Liver (tissue), 8 donors: ENCODE measurements at regions not wholly inside any gene's neighbourhood (a gene's known extent, or its start where the extent isn't known, plus 50 kb on each side); places are given as distances from the start of the nearest gene placed in this dataset.

Source experiments
- DNase-seq: peaks from one replicate; pipeline ENCODE4 v3.0.0-alpha.2; 2017; ENCODE audit warnings: low spot score
- H3K27ac ChIP-seq, 2 donors: one replicate each; pipeline ENCODE4 v1.7.0; 2013; ENCODE audit warnings: inconsistent platforms in 2 of 2, low read length in 2 of 2, control low read depth in 1 of 2, low read depth in 1 of 2, mild to moderate bottlenecking in 1 of 2
- H3K27me3 ChIP-seq, 4 donors: one replicate each; pipeline versions ENCODE4 v1.6.1 to v1.7.0; 2013; ENCODE audit warnings: low read length in 3 of 4, inconsistent platforms in 1 of 4, mild to moderate bottlenecking in 1 of 4, moderate library complexity in 1 of 4; ENCODE audit not compliant: control insufficient read depth in 4 of 4, insufficient read depth in 4 of 4
- H3K36me3 ChIP-seq, 4 donors: one replicate each; pipeline versions ENCODE4 v1.6.1 to v1.7.0; 2013; ENCODE audit warnings: low read length in 3 of 4, mild to moderate bottlenecking in 3 of 4, low read depth in 1 of 4, moderate library complexity in 1 of 4; ENCODE audit not compliant: control insufficient read depth in 4 of 4, insufficient read depth in 3 of 4
- H3K4me1 ChIP-seq, 4 donors: one replicate each; pipeline versions ENCODE4 v1.6.1 to v1.7.0; 2013; ENCODE audit warnings: low read length in 3 of 4, mild to moderate bottlenecking in 3 of 4, moderate library complexity in 1 of 4; ENCODE audit not compliant: control insufficient read depth in 4 of 4, insufficient read depth in 4 of 4
- H3K4me3 ChIP-seq, 3 donors: one replicate each; pipeline versions ENCODE4 v1.6.1 to v1.7.0; 2013; ENCODE audit warnings: low read length in 3 of 3, control low read depth in 1 of 3, low read depth in 1 of 3, mild to moderate bottlenecking in 1 of 3
- H3K9ac ChIP-seq, 2 donors: one replicate each; pipeline ENCODE4 v1.7.0; 2013; ENCODE audit warnings: low read length in 2 of 2, mild to moderate bottlenecking in 2 of 2, moderate library complexity in 2 of 2, control low read depth in 1 of 2, low read depth in 1 of 2
- H3K9me3 ChIP-seq, 4 donors: one replicate each; pipeline versions ENCODE4 v1.6.1 to v1.7.0; 2013; ENCODE audit warnings: low read length in 3 of 4; ENCODE audit not compliant: control insufficient read depth in 4 of 4
- EGR1 ChIP-seq, 2 donors: IDR thresholded peaks; 2 replicates each; pipeline ENCODE4 v1.6.1; 2016 to 2018; ENCODE audit warnings: antibody characterized with exemption in 2 of 2, low read depth in 2 of 2
- FOXA1 ChIP-seq: IDR thresholded peaks from 2 replicates; pipeline ENCODE4 v1.6.1; 2016; ENCODE audit warnings: antibody characterized with exemption
- FOXA2 ChIP-seq: IDR thresholded peaks from 2 replicates; pipeline ENCODE4 v1.6.1; 2016; ENCODE audit warnings: antibody characterized with exemption
- GABPA ChIP-seq, 2 donors: IDR thresholded peaks in 1 of 2; conservative IDR thresholded peaks in 1 of 2; 2 replicates each; pipeline ENCODE4 v1.6.1; 2016; ENCODE audit warnings: antibody characterized with exemption in 2 of 2, mild to moderate bottlenecking in 1 of 2, moderate library complexity in 1 of 2
- HNF4A ChIP-seq, 2 donors: conservative IDR thresholded peaks; 2 replicates each; pipeline ENCODE4 v1.6.1; 2016; ENCODE audit warnings: antibody characterized with exemption in 2 of 2, mild to moderate bottlenecking in 2 of 2
- HNF4G ChIP-seq: IDR thresholded peaks from 2 replicates; pipeline ENCODE4 v1.6.1; 2016; ENCODE audit warnings: antibody characterized with exemption
- JUND ChIP-seq, 2 donors: IDR thresholded peaks; 2 replicates each; pipeline ENCODE4 v1.6.1; 2016; ENCODE audit warnings: antibody characterized with exemption in 2 of 2
- NR2F2 ChIP-seq: IDR thresholded peaks from 2 replicates; pipeline ENCODE4 v1.6.1; 2016; ENCODE audit warnings: antibody characterized with exemption
- RAD21 ChIP-seq, 2 donors: IDR thresholded peaks; 2 replicates each; pipeline ENCODE4 v1.6.1; 2016; ENCODE audit warnings: antibody characterized with exemption in 2 of 2, mild to moderate bottlenecking in 2 of 2
- RXRA ChIP-seq, 2 donors: IDR thresholded peaks; 2 replicates each; pipeline ENCODE4 v1.6.1; 2017 to 2018; ENCODE audit warnings: antibody characterized with exemption in 2 of 2, mild to moderate bottlenecking in 1 of 2
- SP1 ChIP-seq: IDR thresholded peaks from 2 replicates; pipeline ENCODE4 v1.6.1; 2018; ENCODE audit warnings: antibody characterized with exemption, mild to moderate bottlenecking
- TAF1 ChIP-seq: conservative IDR thresholded peaks from 2 replicates; pipeline ENCODE4 v1.6.1; 2016; ENCODE audit warnings: antibody characterized with exemption, mild to moderate bottlenecking
- YY1 ChIP-seq: IDR thresholded peaks from 2 replicates; pipeline ENCODE4 v1.6.1; 2016; ENCODE audit warnings: antibody characterized with exemption, mild to moderate bottlenecking
- WGBS: extraction: QIAGEN DNeasy Blood & Tissue Kit; methylation state at CpG from one replicate; pipeline ENCODE4 v1.1.7; 2013; 5-methylcytosine and 5-hydroxymethylcytosine counted together
- TF ChIP-seq, protein P1 (sequence below): IDR thresholded peaks from 2 replicates; pipeline ENCODE4 v1.6.1; 2016; ENCODE audit warnings: antibody characterized with exemption
- TF ChIP-seq, protein P2 (sequence below): IDR thresholded peaks from 2 replicates; pipeline ENCODE4 v1.6.1; 2016; ENCODE audit warnings: antibody characterized with exemption, mild to moderate bottlenecking
- TF ChIP-seq, protein P3 (sequence below): IDR thresholded peaks from 2 replicates; pipeline ENCODE4 v1.6.1; 2016; ENCODE audit warnings: antibody characterized with exemption
- TF ChIP-seq, protein P4 (sequence below): fragments of 150-350 bp; IDR thresholded peaks from 2 replicates; pipeline ENCODE4 v1.5.1; 2017; ENCODE audit warnings: improper control_type of control experiment, low read depth, low read length; ENCODE audit not compliant: missing input control
- TF ChIP-seq, protein P5 (sequence below): IDR thresholded peaks from 2 replicates; pipeline ENCODE4 v1.6.1; 2016; ENCODE audit warnings: antibody characterized with exemption
- donor health status: healthy.
- donor health status: healthy.
- donor health status: healthy.
- donor health status: healthy.
- donor health status: healthy.

DNA sequence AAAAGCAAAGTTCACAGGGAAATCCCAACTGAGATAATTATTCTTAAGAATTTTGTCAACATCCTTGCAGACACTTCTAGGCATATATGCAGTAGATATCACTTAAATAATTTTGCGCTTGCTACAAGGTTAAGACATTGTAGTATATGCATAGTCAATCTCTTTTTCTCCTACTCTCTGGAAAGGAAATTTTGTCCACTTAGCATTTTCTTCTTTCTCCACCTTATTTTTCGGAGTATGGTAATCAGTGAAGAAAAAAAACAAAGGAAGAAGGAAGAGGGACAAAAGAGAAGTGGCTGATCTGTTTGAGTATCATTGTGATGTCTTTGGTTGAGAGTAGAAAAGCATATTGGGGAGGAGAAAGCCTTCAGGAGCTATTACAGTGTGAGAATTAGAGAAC, 104.6 kb downstream of the LACC1 start:
- no peak for TF ChIP-seq JUND (IDR thresholded peaks at IDR 0.05)
- no peak for TF ChIP-seq RXRA (IDR thresholded peaks at IDR 0.05)
- no peak for TF ChIP-seq HNF4G
- no peak for TF ChIP-seq FOXA2
- no peak for TF ChIP-seq GABPA (IDR thresholded peaks at IDR 0.05 in 1 of 2, conservative IDR thresholded peaks at IDR 0.05 in 1 of 2)
- TF ChIP-seq TAF1, result no peak
- TF ChIP-seq, protein P1, sequence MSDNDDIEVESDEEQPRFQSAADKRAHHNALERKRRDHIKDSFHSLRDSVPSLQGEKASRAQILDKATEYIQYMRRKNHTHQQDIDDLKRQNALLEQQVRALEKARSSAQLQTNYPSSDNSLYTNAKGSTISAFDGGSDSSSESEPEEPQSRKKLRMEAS, result no peak
- TF ChIP-seq NR2F2, result no peak
- no peak for TF ChIP-seq HNF4A (conservative IDR thresholded peaks at IDR 0.05)
- TF ChIP-seq, protein P2, sequence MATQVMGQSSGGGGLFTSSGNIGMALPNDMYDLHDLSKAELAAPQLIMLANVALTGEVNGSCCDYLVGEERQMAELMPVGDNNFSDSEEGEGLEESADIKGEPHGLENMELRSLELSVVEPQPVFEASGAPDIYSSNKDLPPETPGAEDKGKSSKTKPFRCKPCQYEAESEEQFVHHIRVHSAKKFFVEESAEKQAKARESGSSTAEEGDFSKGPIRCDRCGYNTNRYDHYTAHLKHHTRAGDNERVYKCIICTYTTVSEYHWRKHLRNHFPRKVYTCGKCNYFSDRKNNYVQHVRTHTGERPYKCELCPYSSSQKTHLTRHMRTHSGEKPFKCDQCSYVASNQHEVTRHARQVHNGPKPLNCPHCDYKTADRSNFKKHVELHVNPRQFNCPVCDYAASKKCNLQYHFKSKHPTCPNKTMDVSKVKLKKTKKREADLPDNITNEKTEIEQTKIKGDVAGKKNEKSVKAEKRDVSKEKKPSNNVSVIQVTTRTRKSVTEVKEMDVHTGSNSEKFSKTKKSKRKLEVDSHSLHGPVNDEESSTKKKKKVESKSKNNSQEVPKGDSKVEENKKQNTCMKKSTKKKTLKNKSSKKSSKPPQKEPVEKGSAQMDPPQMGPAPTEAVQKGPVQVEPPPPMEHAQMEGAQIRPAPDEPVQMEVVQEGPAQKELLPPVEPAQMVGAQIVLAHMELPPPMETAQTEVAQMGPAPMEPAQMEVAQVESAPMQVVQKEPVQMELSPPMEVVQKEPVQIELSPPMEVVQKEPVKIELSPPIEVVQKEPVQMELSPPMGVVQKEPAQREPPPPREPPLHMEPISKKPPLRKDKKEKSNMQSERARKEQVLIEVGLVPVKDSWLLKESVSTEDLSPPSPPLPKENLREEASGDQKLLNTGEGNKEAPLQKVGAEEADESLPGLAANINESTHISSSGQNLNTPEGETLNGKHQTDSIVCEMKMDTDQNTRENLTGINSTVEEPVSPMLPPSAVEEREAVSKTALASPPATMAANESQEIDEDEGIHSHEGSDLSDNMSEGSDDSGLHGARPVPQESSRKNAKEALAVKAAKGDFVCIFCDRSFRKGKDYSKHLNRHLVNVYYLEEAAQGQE, result no peak
- TF ChIP-seq, protein P3, sequence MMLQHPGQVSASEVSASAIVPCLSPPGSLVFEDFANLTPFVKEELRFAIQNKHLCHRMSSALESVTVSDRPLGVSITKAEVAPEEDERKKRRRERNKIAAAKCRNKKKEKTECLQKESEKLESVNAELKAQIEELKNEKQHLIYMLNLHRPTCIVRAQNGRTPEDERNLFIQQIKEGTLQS, result no peak
- no peak for TF ChIP-seq YY1
- TF ChIP-seq, protein P4, sequence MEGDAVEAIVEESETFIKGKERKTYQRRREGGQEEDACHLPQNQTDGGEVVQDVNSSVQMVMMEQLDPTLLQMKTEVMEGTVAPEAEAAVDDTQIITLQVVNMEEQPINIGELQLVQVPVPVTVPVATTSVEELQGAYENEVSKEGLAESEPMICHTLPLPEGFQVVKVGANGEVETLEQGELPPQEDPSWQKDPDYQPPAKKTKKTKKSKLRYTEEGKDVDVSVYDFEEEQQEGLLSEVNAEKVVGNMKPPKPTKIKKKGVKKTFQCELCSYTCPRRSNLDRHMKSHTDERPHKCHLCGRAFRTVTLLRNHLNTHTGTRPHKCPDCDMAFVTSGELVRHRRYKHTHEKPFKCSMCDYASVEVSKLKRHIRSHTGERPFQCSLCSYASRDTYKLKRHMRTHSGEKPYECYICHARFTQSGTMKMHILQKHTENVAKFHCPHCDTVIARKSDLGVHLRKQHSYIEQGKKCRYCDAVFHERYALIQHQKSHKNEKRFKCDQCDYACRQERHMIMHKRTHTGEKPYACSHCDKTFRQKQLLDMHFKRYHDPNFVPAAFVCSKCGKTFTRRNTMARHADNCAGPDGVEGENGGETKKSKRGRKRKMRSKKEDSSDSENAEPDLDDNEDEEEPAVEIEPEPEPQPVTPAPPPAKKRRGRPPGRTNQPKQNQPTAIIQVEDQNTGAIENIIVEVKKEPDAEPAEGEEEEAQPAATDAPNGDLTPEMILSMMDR, result no peak
- TF ChIP-seq FOXA1, result no peak
- no peak for TF ChIP-seq RAD21 (IDR thresholded peaks at IDR 0.05)
- no peak for TF ChIP-seq SP1
- no peak for TF ChIP-seq EGR1 (IDR thresholded peaks at IDR 0.05; ENCODE audit: low read depth in 2 of 2)
- TF ChIP-seq, protein P5, sequence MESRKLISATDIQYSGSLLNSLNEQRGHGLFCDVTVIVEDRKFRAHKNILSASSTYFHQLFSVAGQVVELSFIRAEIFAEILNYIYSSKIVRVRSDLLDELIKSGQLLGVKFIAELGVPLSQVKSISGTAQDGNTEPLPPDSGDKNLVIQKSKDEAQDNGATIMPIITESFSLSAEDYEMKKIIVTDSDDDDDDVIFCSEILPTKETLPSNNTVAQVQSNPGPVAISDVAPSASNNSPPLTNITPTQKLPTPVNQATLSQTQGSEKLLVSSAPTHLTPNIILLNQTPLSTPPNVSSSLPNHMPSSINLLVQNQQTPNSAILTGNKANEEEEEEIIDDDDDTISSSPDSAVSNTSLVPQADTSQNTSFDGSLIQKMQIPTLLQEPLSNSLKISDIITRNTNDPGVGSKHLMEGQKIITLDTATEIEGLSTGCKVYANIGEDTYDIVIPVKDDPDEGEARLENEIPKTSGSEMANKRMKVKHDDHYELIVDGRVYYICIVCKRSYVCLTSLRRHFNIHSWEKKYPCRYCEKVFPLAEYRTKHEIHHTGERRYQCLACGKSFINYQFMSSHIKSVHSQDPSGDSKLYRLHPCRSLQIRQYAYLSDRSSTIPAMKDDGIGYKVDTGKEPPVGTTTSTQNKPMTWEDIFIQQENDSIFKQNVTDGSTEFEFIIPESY, result no peak

More for the DNA sequence above, 104.6 kb downstream of the LACC1 start:
- Histone ChIP-seq H3K27ac (no peak overlapping the region), H3K36me3 (no peaks in the 10 kb centered on the region), H3K9me3 (no peaks in the 10 kb centered on the region), H3K4me3 (no peak overlapping the region), H3K27me3 (no peaks in the 10 kb centered on the region), H3K9ac (no peak overlapping the region), H3K4me1 (peaks cover 0 to 4% (median 2%) of the 10 kb centered on the region in 4 donors)
- WGBS, result 91% methylated on average over 2 of the region's 2 CpGs
- no peak for DNase-seq
